IPS-NIHi11 (cell line): ENCODE measurements at regions not wholly inside any gene's neighbourhood (a gene's known extent, or its start where the extent isn't known, plus 50 kb on each side); places are given as distances from the start of the nearest gene placed in this dataset.

ENCODE experiments used
- DNase-seq: peaks from one replicate; pipeline ENCODE4 v3.0.0; 2012; ENCODE audit warnings: mixed read lengths, low spot score

GRCh38 chr17:56737421-56738161, 96.1 kb downstream of the C17orf67 start:
- DNase-seq, result no peak

GRCh38 chr17:56739376-56739775, 94.3 kb downstream of the C17orf67 start:
- DNase-seq, result no peak

- DNase-seq, result no peak
Observed at GRCh38 chr17:56739776-56740175, 93.9 kb downstream of the C17orf67 start.

GRCh38 chr17:56740481-56740880, 93.2 kb downstream of the C17orf67 start:
- DNase-seq, result no peak
